ENCODE measurements at regions not wholly inside any gene's neighbourhood (a gene's known extent, or its start where the extent isn't known, plus 50 kb on each side); places are given as distances from the start of the nearest gene placed in this dataset.

DNA sequence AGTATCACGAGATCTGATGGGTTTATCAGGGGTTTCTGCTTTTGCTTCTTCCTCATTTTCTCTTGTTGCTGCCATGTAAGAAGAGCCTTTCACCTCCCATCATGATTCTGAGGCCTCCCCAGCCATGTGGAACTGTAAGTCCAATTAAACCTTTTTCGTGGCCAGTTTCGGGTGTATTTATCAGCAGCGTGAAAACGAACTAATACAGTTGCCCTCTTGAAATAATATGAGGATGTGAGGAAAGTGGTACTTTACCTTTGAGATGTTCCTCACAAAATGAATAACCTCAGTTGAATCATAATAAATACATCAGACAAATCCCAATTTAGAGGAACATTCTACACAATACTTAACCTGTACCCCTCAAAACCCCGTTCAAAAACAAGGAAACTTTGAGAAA is 356.4 kb downstream of the CPS1 start:
- no peaks in the 10 kb centered on the region for H3K4me1 Mint-ChIP-seq
- Histone ChIP-seq H3K4me2 (no peak overlapping the region), H4K20me1 (replicated peaks; ENCODE audit: insufficient read depth) (no peaks in the 10 kb centered on the region), H2AFZ (no peak overlapping the region), H3K27me3 (ENCODE audit: insufficient read depth) (no peaks in the 10 kb centered on the region), H3K36me3 (ENCODE audit: insufficient read depth) (no peaks in the 10 kb centered on the region), H3K79me2 (replicated peaks; ENCODE audit: insufficient read depth) (no peaks in the 10 kb centered on the region), H3K9me2 (ENCODE audit: insufficient read depth) (no peaks in the 10 kb centered on the region; the same call in 1 of the 2 replicates), H3K4me3 (no peak overlapping the region), H3K4me1 (ENCODE audit: insufficient read depth) (no peaks in the 10 kb centered on the region), H3K27ac (ENCODE audit: low read depth) (no peak overlapping the region), H3F3A (replicated peaks; ENCODE audit: low read depth) (no peaks in the 10 kb centered on the region)
- DNase-seq (ENCODE audit: low spot score) (no peak), ATAC-seq (no peak)
- H3K27ac Mint-ChIP-seq = no peak overlapping the region
- no peaks in the 10 kb centered on the region for H3K36me3 Mint-ChIP-seq (ENCODE audit: low read depth)
- H3K4me3 Mint-ChIP-seq = no peak overlapping the region
- no peaks in the 10 kb centered on the region for H3K9me3 Mint-ChIP-seq
- H3K27me3 Mint-ChIP-seq (ENCODE audit: insufficient read depth, low read depth, poor library complexity) = no peaks in the 10 kb centered on the region
- TF ChIP-seq, protein P1, sequence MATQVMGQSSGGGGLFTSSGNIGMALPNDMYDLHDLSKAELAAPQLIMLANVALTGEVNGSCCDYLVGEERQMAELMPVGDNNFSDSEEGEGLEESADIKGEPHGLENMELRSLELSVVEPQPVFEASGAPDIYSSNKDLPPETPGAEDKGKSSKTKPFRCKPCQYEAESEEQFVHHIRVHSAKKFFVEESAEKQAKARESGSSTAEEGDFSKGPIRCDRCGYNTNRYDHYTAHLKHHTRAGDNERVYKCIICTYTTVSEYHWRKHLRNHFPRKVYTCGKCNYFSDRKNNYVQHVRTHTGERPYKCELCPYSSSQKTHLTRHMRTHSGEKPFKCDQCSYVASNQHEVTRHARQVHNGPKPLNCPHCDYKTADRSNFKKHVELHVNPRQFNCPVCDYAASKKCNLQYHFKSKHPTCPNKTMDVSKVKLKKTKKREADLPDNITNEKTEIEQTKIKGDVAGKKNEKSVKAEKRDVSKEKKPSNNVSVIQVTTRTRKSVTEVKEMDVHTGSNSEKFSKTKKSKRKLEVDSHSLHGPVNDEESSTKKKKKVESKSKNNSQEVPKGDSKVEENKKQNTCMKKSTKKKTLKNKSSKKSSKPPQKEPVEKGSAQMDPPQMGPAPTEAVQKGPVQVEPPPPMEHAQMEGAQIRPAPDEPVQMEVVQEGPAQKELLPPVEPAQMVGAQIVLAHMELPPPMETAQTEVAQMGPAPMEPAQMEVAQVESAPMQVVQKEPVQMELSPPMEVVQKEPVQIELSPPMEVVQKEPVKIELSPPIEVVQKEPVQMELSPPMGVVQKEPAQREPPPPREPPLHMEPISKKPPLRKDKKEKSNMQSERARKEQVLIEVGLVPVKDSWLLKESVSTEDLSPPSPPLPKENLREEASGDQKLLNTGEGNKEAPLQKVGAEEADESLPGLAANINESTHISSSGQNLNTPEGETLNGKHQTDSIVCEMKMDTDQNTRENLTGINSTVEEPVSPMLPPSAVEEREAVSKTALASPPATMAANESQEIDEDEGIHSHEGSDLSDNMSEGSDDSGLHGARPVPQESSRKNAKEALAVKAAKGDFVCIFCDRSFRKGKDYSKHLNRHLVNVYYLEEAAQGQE (IDR thresholded peaks at IDR 0.05; ENCODE audit: unreplicated experiment) = no peak
- TF ChIP-seq, protein P2, sequence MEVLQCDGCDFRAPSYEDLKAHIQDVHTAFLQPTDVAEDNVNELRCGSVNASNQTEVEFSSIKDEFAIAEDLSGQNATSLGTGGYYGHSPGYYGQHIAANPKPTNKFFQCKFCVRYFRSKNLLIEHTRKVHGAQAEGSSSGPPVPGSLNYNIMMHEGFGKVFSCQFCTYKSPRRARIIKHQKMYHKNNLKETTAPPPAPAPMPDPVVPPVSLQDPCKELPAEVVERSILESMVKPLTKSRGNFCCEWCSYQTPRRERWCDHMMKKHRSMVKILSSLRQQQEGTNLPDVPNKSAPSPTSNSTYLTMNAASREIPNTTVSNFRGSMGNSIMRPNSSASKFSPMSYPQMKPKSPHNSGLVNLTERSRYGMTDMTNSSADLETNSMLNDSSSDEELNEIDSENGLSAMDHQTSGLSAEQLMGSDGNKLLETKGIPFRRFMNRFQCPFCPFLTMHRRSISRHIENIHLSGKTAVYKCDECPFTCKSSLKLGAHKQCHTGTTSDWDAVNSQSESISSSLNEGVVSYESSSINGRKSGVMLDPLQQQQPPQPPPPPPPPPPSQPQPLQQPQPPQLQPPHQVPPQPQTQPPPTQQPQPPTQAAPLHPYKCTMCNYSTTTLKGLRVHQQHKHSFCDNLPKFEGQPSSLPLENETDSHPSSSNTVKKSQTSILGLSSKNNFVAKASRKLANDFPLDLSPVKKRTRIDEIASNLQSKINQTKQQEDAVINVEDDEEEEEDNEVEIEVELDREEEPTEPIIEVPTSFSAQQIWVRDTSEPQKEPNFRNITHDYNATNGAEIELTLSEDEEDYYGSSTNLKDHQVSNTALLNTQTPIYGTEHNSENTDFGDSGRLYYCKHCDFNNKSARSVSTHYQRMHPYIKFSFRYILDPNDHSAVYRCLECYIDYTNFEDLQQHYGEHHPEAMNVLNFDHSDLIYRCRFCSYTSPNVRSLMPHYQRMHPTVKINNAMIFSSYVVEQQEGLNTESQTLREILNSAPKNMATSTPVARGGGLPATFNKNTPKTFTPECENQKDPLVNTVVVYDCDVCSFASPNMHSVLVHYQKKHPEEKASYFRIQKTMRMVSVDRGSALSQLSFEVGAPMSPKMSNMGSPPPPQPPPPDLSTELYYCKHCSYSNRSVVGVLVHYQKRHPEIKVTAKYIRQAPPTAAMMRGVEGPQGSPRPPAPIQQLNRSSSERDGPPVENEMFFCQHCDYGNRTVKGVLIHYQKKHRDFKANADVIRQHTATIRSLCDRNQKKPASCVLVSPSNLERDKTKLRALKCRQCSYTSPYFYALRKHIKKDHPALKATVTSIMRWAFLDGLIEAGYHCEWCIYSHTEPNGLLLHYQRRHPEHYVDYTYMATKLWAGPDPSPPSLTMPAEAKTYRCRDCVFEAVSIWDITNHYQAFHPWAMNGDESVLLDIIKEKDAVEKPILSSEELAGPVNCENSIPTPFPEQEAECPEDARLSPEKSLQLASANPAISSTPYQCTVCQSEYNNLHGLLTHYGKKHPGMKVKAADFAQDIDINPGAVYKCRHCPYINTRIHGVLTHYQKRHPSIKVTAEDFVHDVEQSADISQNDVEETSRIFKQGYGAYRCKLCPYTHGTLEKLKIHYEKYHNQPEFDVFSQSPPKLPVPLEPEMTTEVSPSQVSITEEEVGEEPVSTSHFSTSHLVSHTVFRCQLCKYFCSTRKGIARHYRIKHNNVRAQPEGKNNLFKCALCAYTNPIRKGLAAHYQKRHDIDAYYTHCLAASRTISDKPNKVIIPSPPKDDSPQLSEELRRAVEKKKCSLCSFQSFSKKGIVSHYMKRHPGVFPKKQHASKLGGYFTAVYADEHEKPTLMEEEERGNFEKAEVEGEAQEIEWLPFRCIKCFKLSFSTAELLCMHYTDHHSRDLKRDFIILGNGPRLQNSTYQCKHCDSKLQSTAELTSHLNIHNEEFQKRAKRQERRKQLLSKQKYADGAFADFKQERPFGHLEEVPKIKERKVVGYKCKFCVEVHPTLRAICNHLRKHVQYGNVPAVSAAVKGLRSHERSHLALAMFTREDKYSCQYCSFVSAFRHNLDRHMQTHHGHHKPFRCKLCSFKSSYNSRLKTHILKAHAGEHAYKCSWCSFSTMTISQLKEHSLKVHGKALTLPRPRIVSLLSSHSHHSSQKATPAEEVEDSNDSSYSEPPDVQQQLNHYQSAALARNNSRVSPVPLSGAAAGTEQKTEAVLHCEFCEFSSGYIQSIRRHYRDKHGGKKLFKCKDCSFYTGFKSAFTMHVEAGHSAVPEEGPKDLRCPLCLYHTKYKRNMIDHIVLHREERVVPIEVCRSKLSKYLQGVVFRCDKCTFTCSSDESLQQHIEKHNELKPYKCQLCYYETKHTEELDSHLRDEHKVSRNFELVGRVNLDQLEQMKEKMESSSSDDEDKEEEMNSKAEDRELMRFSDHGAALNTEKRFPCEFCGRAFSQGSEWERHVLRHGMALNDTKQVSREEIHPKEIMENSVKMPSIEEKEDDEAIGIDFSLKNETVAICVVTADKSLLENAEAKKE (CRISPR knock-in tag; IDR thresholded peaks at IDR 0.05) = no peak
- TF ChIP-seq EZH2phosphoT487 (IDR thresholded peaks at IDR 0.05; ENCODE audit: unreplicated experiment) = no peak

All from GM23338 (cell line).